Upper lobe of left lung (tissue), 6 donors: ENCODE measurements at regions not wholly inside any gene's neighbourhood (a gene's known extent, or its start where the extent isn't known, plus 50 kb on each side); places are given as distances from the start of the nearest gene placed in this dataset.

Experiments used
- ATAC-seq, 2 donors: fragments of 200-7000 bp; cut with Tn5 transposase; one replicate each; pipeline ENCODE4 v1.9.1; 2022; ENCODE audit warnings: mild to moderate bottlenecking in 2 of 2, moderate library complexity in 2 of 2; ENCODE audit not compliant: low FRiP score in 2 of 2
- DNase-seq, 2 donors: peaks; one replicate each; pipeline ENCODE4 v3.0.0-alpha.2; 2019 to 2020
- H3K27ac ChIP-seq, 4 donors: fragments of 200-600 bp; sonication (generic); one replicate each; pipeline ENCODE4 v1.5.1; 2016 to 2019
- H3K27me3 ChIP-seq, 4 donors: fragments of 200-600 bp; sonication (generic); one replicate each; pipeline ENCODE4 v1.5.1; 2017 to 2019
- H3K36me3 ChIP-seq, 4 donors: fragments of 200-600 bp; sonication (generic); one replicate each; pipeline ENCODE4 v1.5.1; 2016 to 2019
- H3K4me1 ChIP-seq, 4 donors: fragments of 200-600 bp; sonication (generic); one replicate each; pipeline ENCODE4 v1.5.1; 2018 to 2019
- H3K4me3 ChIP-seq, 4 donors: fragments of 200-600 bp; sonication (generic); one replicate each; pipeline ENCODE4 v1.5.1; 2017 to 2019; ENCODE audit warnings: mild to moderate bottlenecking in 2 of 4, moderate library complexity in 1 of 4
- H3K9me3 ChIP-seq, 4 donors: fragments of 200-600 bp; sonication (generic); one replicate each; pipeline ENCODE4 v1.5.1; 2018 to 2019
- CTCF ChIP-seq, 6 experiments: fragments of 450-650 bp in 4 of 6; fragments of 200-600 bp in 2 of 6; sonication (generic) in 2 of 6; IDR thresholded peaks; one replicate each; pipeline ENCODE4 v1.5.1; 2016 to 2019; ENCODE audit warnings: antibody characterized with exemption in 6 of 6
- EP300 ChIP-seq, 4 donors: sonication (generic); formaldehyde crosslinking; IDR thresholded peaks; one replicate each; pipeline ENCODE4 v1.5.1; 2017; ENCODE audit warnings: antibody characterized with exemption in 4 of 4, control low read depth in 2 of 4
- POLR2A ChIP-seq, 4 donors: fragments of 450-650 bp; IDR thresholded peaks; one replicate each; pipeline ENCODE4 v1.5.1; 2016 to 2017; ENCODE audit warnings: antibody characterized with exemption in 4 of 4, mild to moderate bottlenecking in 2 of 4
- POLR2AphosphoS5 ChIP-seq, 2 donors: sonication (generic); formaldehyde crosslinking; IDR thresholded peaks; one replicate each; pipeline ENCODE4 v1.5.1; 2017; ENCODE audit warnings: antibody characterized with exemption in 2 of 2
- WGBS, 2 donors: methylation state at CpG; one replicate each; pipeline ENCODE4 v1.1.5; 2017 to 2018; 5-methylcytosine and 5-hydroxymethylcytosine counted together
- donor health status: DM: no; HTN: no; CAD: no; lungs with moderate emphysema.
- donor health status: DM: no; HTN: yes; CAD: no; lungs with severe emphysema.

GRCh38 chr17:71849783-71850768 lies 270.7 kb upstream of the SOX9 start:
- H3K27me3 ChIP-seq: no peaks in the 10 kb centered on the region
- no peaks in the 10 kb centered on the region for H3K36me3 ChIP-seq
- H3K4me1 ChIP-seq: no peaks in the 10 kb centered on the region
- no peak overlapping the region for H3K27ac ChIP-seq
- 37 to 85% methylated on average over 1 of the region's 1 CpG for WGBS, 2 donors
- DNase-seq (no peak), ATAC-seq (no peak)
- H3K4me3 ChIP-seq: no peak overlapping the region
- H3K9me3 ChIP-seq: no peaks in the 10 kb centered on the region
- no peak for TF ChIP-seq CTCF (IDR thresholded peaks at IDR 0.05)

- Histone ChIP-seq H3K27ac (no peak overlapping the region), H3K4me1 (no peaks in the 10 kb centered on the region), H3K4me3 (no peak overlapping the region), H3K27me3 (no peaks in the 10 kb centered on the region), H3K36me3 (no peaks in the 10 kb centered on the region), H3K9me3 (no peaks in the 10 kb centered on the region)
- no peak for DNase-seq
- 68 to 93% methylated on average over 2 of the region's 2 CpGs for WGBS, 2 donors
- ATAC-seq: no peak
- TF ChIP-seq EP300 (IDR thresholded peaks at IDR 0.05) (no peak), POLR2AphosphoS5 (IDR thresholded peaks at IDR 0.05) (no peak), POLR2A (IDR thresholded peaks at IDR 0.05) (no peak), CTCF (IDR thresholded peaks at IDR 0.05) (no peak)
Measured at GRCh38 chr17:71850812-71851211, 270.0 kb upstream of the SOX9 start.

- H3K9me3 ChIP-seq: no peaks in the 10 kb centered on the region
- 82 to 88% methylated on average over 4 of the region's 4 CpGs for WGBS, 2 donors
Measured at GRCh38 chr17:71855010-71855409, 265.8 kb upstream of the SOX9 start.

GRCh38 chr17:71864755-71865154 lies 256.1 kb upstream of the SOX9 start:
- Histone ChIP-seq H3K27ac (no peak overlapping the region), H3K36me3 (no peaks in the 10 kb centered on the region), H3K9me3 (no peaks in the 10 kb centered on the region), H3K27me3 (no peaks in the 10 kb centered on the region), H3K4me1 (no peaks in the 10 kb centered on the region), H3K4me3 (no peak overlapping the region)
- 78 to 80% methylated on average over 2 of the region's 2 CpGs for WGBS, 2 donors
- TF ChIP-seq EP300 (IDR thresholded peaks at IDR 0.05): no peak
- no peak for TF ChIP-seq POLR2AphosphoS5 (IDR thresholded peaks at IDR 0.05)
- no peak for TF ChIP-seq CTCF (IDR thresholded peaks at IDR 0.05)
- no peak for TF ChIP-seq POLR2A (IDR thresholded peaks at IDR 0.05)
- ATAC-seq (no peak), DNase-seq (no peak)

More at GRCh38 chr17:71855010-71855409, 265.8 kb upstream of the SOX9 start:
- Histone ChIP-seq H3K4me3 (no peak overlapping the region), H3K27ac (no peak overlapping the region), H3K36me3 (no peaks in the 10 kb centered on the region), H3K27me3 (no peaks in the 10 kb centered on the region), H3K4me1 (no peaks in the 10 kb centered on the region)
- ATAC-seq (no peak), DNase-seq (no peak)
- no peak for TF ChIP-seq POLR2A (IDR thresholded peaks at IDR 0.05)
- no peak for TF ChIP-seq CTCF (IDR thresholded peaks at IDR 0.05)
- no peak for TF ChIP-seq EP300 (IDR thresholded peaks at IDR 0.05)
- TF ChIP-seq POLR2AphosphoS5 (IDR thresholded peaks at IDR 0.05): no peak

GRCh38 chr17:71866095-71866494 lies 254.7 kb upstream of the SOX9 start:
- 79 to 90% methylated on average over 7 of the region's 7 CpGs for WGBS, 2 donors
- ATAC-seq: no peak

More at GRCh38 chr17:71866095-71866494, 254.7 kb upstream of the SOX9 start:
- Histone ChIP-seq H3K4me3 (no peak overlapping the region), H3K27me3 (no peaks in the 10 kb centered on the region), H3K9me3 (no peaks in the 10 kb centered on the region), H3K27ac (no peak overlapping the region), H3K4me1 (no peaks in the 10 kb centered on the region), H3K36me3 (no peaks in the 10 kb centered on the region)
- DNase-seq: peak in 1 of 2 donors; percentile 34
- TF ChIP-seq POLR2AphosphoS5 (IDR thresholded peaks at IDR 0.05) (no peak), POLR2A (IDR thresholded peaks at IDR 0.05) (no peak), CTCF (IDR thresholded peaks at IDR 0.05) (no peak), EP300 (IDR thresholded peaks at IDR 0.05) (no peak)
